ENCODE measurements at regions not wholly inside any gene's neighbourhood (a gene's known extent, or its start where the extent isn't known, plus 50 kb on each side); places are given as distances from the start of the nearest gene placed in this dataset.

GRCh38 chr5:89302102-89302891 is 419.3 kb upstream of the MEF2C start:
- no peaks in the 10 kb centered on the region for H3K79me2 ChIP-seq (ENCODE audit: insufficient read depth, low read length)
- Mint-ChIP-seq H3K4me1 (ENCODE audit: low read depth, unreplicated experiment) (no peaks in the 10 kb centered on the region), H3K27me3 (ENCODE audit: low read depth, unreplicated experiment) (no peaks in the 10 kb centered on the region), H3K36me3 (ENCODE audit: low read depth, unreplicated experiment) (no peaks in the 10 kb centered on the region), H3K27ac (ENCODE audit: unreplicated experiment) (no peak overlapping the region), H3K9me3 (ENCODE audit: unreplicated experiment) (no peaks in the 10 kb centered on the region), H3K4me3 (ENCODE audit: unreplicated experiment) (no peak overlapping the region)
- no peak overlapping the region for H3K27ac ChIP-seq (ENCODE audit: low read depth, low read length)
- TF ChIP-seq CTCF (IDR thresholded peaks at IDR 0.05; ENCODE audit: insufficient read depth, low read depth, low read length) (no peak), EZH2 (IDR thresholded peaks at IDR 0.05; ENCODE audit: insufficient read depth, low read length) (no peak)
- no peaks in the 10 kb centered on the region for H4K20me1 ChIP-seq (ENCODE audit: insufficient read depth, low read length)
- no peak overlapping the region for H3K4me2 ChIP-seq (ENCODE audit: low read length)
- no peak for FAIRE-seq
- no peaks in the 10 kb centered on the region for H3K9me3 ChIP-seq (ENCODE audit: insufficient read depth, low read depth, low read length)
- no peak overlapping the region for H3K4me3 ChIP-seq (ENCODE audit: insufficient read depth, low read depth, low read length)
- H3K36me3 ChIP-seq (ENCODE audit: insufficient read depth, low read length), result no peaks in the 10 kb centered on the region
- no peaks in the 10 kb centered on the region for H3K27me3 ChIP-seq (ENCODE audit: insufficient read depth, low read length)
- H2AFZ ChIP-seq (ENCODE audit: low read depth, low read length), result no peak overlapping the region
- DNase-seq (ENCODE audit: low read depth), result no peak
- H3K4me1 ChIP-seq (ENCODE audit: insufficient read depth, low read length), result no peaks in the 10 kb centered on the region
- no peak overlapping the region for H3K9ac ChIP-seq (ENCODE audit: low read length)

- no peaks in the 10 kb centered on the region for H3K9me3 Mint-ChIP-seq (ENCODE audit: unreplicated experiment)
- Histone ChIP-seq H3K79me2 (ENCODE audit: insufficient read depth, low read length) (no peaks in the 10 kb centered on the region), H3K4me3 (ENCODE audit: insufficient read depth, low read depth, low read length) (no peak overlapping the region), H3K9ac (ENCODE audit: low read length) (no peak overlapping the region), H2AFZ (ENCODE audit: low read depth, low read length) (no peak overlapping the region), H4K20me1 (ENCODE audit: insufficient read depth, low read length) (no peaks in the 10 kb centered on the region), H3K4me1 (ENCODE audit: insufficient read depth, low read length) (no peaks in the 10 kb centered on the region), H3K9me3 (ENCODE audit: insufficient read depth, low read depth, low read length) (no peaks in the 10 kb centered on the region), H3K27me3 (ENCODE audit: insufficient read depth, low read length) (no peaks in the 10 kb centered on the region), H3K36me3 (ENCODE audit: insufficient read depth, low read length) (no peaks in the 10 kb centered on the region), H3K27ac (ENCODE audit: low read depth, low read length) (no peak overlapping the region), H3K4me2 (ENCODE audit: low read length) (no peak overlapping the region)
- no peaks in the 10 kb centered on the region for H3K36me3 Mint-ChIP-seq (ENCODE audit: low read depth, unreplicated experiment)
- no peak for DNase-seq (ENCODE audit: low read depth)
- TF ChIP-seq CTCF (IDR thresholded peaks at IDR 0.05; ENCODE audit: insufficient read depth, low read depth, low read length), result no peak
- TF ChIP-seq EZH2 (IDR thresholded peaks at IDR 0.05; ENCODE audit: insufficient read depth, low read length), result no peak
- H3K4me3 Mint-ChIP-seq (ENCODE audit: unreplicated experiment), result no peak overlapping the region
- H3K27ac Mint-ChIP-seq (ENCODE audit: unreplicated experiment), result no peak overlapping the region
- no peaks in the 10 kb centered on the region for H3K27me3 Mint-ChIP-seq (ENCODE audit: low read depth, unreplicated experiment)
- FAIRE-seq, result no peak
- no peaks in the 10 kb centered on the region for H3K4me1 Mint-ChIP-seq (ENCODE audit: low read depth, unreplicated experiment)
Measured at GRCh38 chr5:89301321-89302025, 418.5 kb upstream of the MEF2C start.
